Lower lobe of right lung (tissue), 2 donors: ENCODE measurements at regions not wholly inside any gene's neighbourhood (a gene's known extent, or its start where the extent isn't known, plus 50 kb on each side); places are given as distances from the start of the nearest gene placed in this dataset.

Source experiments
- ATAC-seq, 2 donors: fragments of 200-7000 bp; cut with Tn5 transposase; one replicate each; pipeline ENCODE4 v1.9.1; 2020 to 2022; ENCODE audit warnings: mild to moderate bottlenecking in 2 of 2, moderate library complexity in 2 of 2
- DNase-seq: peaks from one replicate; pipeline ENCODE4 v3.0.0-alpha.2; 2020
- H3K27ac ChIP-seq: fragments of 200-600 bp; one replicate; pipeline ENCODE4 v1.8.0; 2022
- H3K27me3 ChIP-seq: fragments of 200-600 bp; one replicate; pipeline ENCODE4 v1.8.0; 2022; ENCODE audit warnings: low read depth
- H3K36me3 ChIP-seq: fragments of 200-600 bp; one replicate; pipeline ENCODE4 v1.8.0; 2022; ENCODE audit warnings: mild to moderate bottlenecking
- H3K4me1 ChIP-seq: fragments of 200-600 bp; one replicate; pipeline ENCODE4 v1.8.0; 2022
- H3K4me3 ChIP-seq: fragments of 200-600 bp; one replicate; pipeline ENCODE4 v1.8.0; 2022; ENCODE audit warnings: mild to moderate bottlenecking
- H3K9me3 ChIP-seq: fragments of 200-600 bp; one replicate; pipeline ENCODE4 v1.8.0; 2022
- intact Hi-C: fragments of 100-400 bp; cut with DNase I; formaldehyde crosslinking; loops from one replicate; pipeline ENCODE4 v1.11.0; 2022
- TF ChIP-seq, protein P1 (sequence below): fragments of 200-600 bp; IDR thresholded peaks from one replicate; pipeline ENCODE4 v1.8.0; 2022; ENCODE audit warnings: antibody characterized with exemption, mild to moderate bottlenecking
- donor health status: DM: no; HTN: yes; CAD: no; lungs with severe emphysema.

DNA sequence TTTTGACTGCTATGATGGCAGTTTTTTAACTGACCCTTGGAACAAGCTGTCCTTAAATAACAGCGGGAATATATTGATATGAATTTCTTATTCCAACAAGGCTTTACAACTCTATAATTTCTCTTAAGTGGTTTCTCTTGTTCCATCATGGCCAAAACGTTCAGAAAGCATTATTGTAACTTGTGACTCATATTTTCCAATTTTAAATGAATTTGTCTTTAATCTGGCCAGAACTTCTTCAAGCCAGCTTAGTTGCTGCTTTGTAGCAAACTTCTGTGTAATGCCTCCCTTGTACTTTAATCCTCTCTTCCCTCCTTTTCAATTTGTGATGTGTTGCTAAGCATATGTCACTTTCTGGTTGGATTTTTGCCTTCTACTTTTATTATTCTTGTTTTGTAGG, 271.9 kb downstream of the KIF20B start:
- no peaks in the 10 kb centered on the region for H3K9me3 ChIP-seq
- no peaks in the 10 kb centered on the region for H3K36me3 ChIP-seq
- H3K4me1 ChIP-seq, result no peaks in the 10 kb centered on the region
- ATAC-seq (no peak), DNase-seq (no peak)
- H3K27me3 ChIP-seq, result no peaks in the 10 kb centered on the region
- H3K4me3 ChIP-seq, result no peak overlapping the region
- intact Hi-C loops, result no loop called here
- TF ChIP-seq, protein P1, sequence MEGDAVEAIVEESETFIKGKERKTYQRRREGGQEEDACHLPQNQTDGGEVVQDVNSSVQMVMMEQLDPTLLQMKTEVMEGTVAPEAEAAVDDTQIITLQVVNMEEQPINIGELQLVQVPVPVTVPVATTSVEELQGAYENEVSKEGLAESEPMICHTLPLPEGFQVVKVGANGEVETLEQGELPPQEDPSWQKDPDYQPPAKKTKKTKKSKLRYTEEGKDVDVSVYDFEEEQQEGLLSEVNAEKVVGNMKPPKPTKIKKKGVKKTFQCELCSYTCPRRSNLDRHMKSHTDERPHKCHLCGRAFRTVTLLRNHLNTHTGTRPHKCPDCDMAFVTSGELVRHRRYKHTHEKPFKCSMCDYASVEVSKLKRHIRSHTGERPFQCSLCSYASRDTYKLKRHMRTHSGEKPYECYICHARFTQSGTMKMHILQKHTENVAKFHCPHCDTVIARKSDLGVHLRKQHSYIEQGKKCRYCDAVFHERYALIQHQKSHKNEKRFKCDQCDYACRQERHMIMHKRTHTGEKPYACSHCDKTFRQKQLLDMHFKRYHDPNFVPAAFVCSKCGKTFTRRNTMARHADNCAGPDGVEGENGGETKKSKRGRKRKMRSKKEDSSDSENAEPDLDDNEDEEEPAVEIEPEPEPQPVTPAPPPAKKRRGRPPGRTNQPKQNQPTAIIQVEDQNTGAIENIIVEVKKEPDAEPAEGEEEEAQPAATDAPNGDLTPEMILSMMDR, result no peak
- no peak overlapping the region for H3K27ac ChIP-seq

DNA sequence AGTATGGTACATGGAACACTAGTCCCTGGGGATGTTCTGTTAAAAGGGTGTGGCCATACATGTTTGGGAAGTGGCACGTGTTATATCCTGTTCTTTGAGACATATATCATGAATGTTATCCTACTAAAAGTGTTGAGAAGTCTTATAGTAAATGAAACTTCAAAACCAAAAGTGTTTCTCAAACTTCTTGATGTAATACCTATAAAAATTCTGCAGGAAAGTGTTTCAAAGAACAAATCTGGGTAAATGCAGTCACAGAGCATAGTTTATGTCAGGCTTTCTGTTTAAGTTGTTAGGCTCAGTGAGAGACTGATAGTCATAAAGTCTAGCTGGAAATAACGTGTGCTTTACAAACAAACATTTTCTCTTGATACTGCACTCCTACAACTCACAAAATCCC, 273.7 kb downstream of the KIF20B start:
- no peaks in the 10 kb centered on the region for H3K9me3 ChIP-seq
- TF ChIP-seq, protein P1, result no peak
- DNase-seq (no peak), ATAC-seq (no peak)
- no peaks in the 10 kb centered on the region for H3K36me3 ChIP-seq
- H3K27ac ChIP-seq, result no peak overlapping the region
- H3K27me3 ChIP-seq, result no peaks in the 10 kb centered on the region
- H3K4me1 ChIP-seq, result no peaks in the 10 kb centered on the region
- intact Hi-C loops, result no loop called here
- no peak overlapping the region for H3K4me3 ChIP-seq

DNA sequence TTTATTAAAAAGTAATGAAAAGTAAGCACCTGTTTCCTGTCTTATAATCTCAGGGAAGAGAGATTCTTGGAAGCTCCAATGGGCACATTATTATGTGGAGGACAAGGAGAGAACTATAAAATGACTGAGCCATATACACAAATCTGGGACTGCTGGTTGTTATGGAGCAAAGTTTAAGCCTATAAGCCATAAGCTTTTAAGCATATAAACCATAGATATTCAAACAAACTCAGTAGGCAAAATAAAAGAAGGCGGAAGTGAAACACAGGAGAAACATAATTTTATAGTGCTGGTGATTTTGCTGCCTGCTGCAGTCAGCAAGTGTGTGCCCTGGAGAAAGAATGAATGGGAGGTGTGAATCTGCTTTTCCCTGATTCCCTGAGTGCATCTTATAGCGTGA, 274.4 kb downstream of the KIF20B start:
- no peak overlapping the region for H3K27ac ChIP-seq
- TF ChIP-seq, protein P1, result no peak
- DNase-seq, result no peak
- no peaks in the 10 kb centered on the region for H3K36me3 ChIP-seq
- H3K27me3 ChIP-seq, result no peaks in the 10 kb centered on the region
- no peak for ATAC-seq
- H3K9me3 ChIP-seq, result no peaks in the 10 kb centered on the region
- intact Hi-C loops, result no loop called here
- H3K4me3 ChIP-seq, result no peak overlapping the region
- no peaks in the 10 kb centered on the region for H3K4me1 ChIP-seq

DNA sequence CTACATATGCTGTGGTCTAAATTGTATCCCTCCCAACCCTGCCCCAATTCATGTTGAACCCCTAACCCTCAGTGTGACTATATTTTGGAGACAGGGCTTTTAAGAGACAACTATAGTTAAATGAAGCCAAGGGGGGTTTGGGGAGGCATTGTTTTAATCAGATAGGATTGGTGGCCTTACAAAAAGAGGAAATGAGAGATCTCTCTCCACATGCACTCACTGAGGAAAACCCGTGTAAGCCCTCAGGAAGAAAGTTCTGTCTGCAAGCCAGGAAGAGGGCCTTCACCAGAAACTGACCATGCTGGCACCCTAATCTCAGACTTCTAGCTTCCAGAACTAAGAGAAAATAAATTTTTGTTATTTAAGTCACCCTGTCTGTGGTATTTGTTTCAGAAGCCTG, 276.7 kb downstream of the KIF20B start:
- no peak for ATAC-seq
- DNase-seq, result no peak
- intact Hi-C loops, result no loop called here
- H3K27me3 ChIP-seq, result no peaks in the 10 kb centered on the region
- H3K4me3 ChIP-seq, result no peak overlapping the region
- TF ChIP-seq, protein P1, result no peak
- no peak overlapping the region for H3K27ac ChIP-seq
- no peaks in the 10 kb centered on the region for H3K36me3 ChIP-seq
- no peaks in the 10 kb centered on the region for H3K9me3 ChIP-seq
- H3K4me1 ChIP-seq, result no peaks in the 10 kb centered on the region

DNA sequence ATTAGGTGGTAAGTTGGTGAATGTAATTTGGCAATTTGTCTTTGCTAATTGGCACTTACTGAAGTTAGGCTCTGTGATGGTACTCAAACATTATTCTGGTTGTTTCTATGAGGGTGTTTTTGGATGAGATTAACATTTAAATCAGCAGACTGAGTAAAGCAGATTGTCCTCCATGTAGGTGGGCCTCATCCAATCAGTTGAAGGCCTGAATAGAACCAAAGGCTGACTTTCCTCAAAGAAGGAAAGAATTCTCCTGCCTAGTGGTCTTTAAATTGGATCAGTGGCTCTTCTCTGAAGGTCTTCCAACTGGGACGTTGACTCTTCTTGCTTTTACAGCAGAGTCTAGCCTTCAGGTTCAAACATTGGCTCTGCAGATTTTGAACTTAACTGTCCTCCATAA, 278.3 kb downstream of the KIF20B start:
- intact Hi-C loops, result no loop called here
- ATAC-seq, result no peak
- no peak overlapping the region for H3K27ac ChIP-seq
- TF ChIP-seq, protein P1, result no peak
- H3K4me3 ChIP-seq, result no peak overlapping the region
- H3K36me3 ChIP-seq, result no peaks in the 10 kb centered on the region
- no peak for DNase-seq
- no peaks in the 10 kb centered on the region for H3K27me3 ChIP-seq
- no peaks in the 10 kb centered on the region for H3K4me1 ChIP-seq
- no peaks in the 10 kb centered on the region for H3K9me3 ChIP-seq

GRCh38 chr10:89980166-89980565, 278.8 kb downstream of the KIF20B start:
- TF ChIP-seq, protein P1, result no peak
- no peaks in the 10 kb centered on the region for H3K27me3 ChIP-seq
- H3K9me3 ChIP-seq, result no peaks in the 10 kb centered on the region
- no peak overlapping the region for H3K4me3 ChIP-seq
- intact Hi-C loops, result no loop called here
- ATAC-seq (no peak), DNase-seq (no peak)
- H3K4me1 ChIP-seq, result no peaks in the 10 kb centered on the region
- no peak overlapping the region for H3K27ac ChIP-seq
- no peaks in the 10 kb centered on the region for H3K36me3 ChIP-seq
